C4-2B (cell line): ENCODE measurements at regions not wholly inside any gene's neighbourhood (a gene's known extent, or its start where the extent isn't known, plus 50 kb on each side); places are given as distances from the start of the nearest gene placed in this dataset.

Experiments used
- CTCF ChIP-seq: fragments of 450-650 bp; conservative IDR thresholded peaks from 2 replicates; pipeline ENCODE4 v1.5.1; 2017; ENCODE audit warnings: mild to moderate bottlenecking
- ZFX ChIP-seq: fragments of 450-650 bp; IDR thresholded peaks from 2 replicates; pipeline ENCODE4 v1.6.1; 2017

DNA sequence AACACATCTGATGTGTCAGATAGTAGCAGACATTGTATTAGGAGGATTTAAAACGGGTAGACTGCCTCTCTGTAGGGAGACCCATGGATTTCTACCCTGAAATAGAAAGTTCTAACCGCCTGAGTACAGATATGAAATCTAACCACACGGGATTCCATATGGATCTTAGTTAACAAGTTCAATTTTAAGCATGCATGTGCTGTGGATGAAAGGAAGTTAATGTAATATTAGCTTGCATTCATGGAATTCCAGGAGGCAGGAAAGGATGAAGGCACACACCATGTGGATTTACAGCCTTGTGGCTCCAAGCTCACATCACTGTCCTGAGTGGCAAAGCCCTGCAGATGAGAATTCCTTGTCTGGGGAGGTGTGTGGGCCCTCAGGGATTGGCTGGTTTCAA, 120.6 kb upstream of the IRS2 start:
- TF ChIP-seq CTCF (no peak), ZFX (no peak)
